ENCODE measurements at regions not wholly inside any gene's neighbourhood (a gene's known extent, or its start where the extent isn't known, plus 50 kb on each side); places are given as distances from the start of the nearest gene placed in this dataset.

- POLR2A ChIA-PET: no interaction called here
These were observed 110.4 kb downstream of the CBLN2 start for GRCh38 chr18:72433756-72434155.

DNA sequence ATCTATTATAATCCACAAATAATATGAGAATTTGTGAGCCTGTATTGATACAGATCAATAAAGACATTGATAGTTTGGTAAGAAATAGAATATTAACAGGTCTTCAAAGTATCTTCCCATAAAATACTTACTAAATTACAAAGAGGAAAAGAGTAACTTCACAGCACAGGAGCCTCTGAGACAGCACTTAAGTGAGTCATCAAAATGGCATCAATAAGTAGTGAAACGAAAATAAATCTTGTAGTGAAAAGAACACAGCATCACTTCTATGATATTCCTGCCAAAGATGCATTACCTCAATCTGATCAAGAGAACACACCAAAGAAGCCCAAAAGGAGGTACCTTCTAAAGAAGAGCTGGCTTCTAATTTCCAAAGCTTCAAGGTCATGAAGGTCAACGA lies 116.4 kb downstream of the CBLN2 start:
- no peak for DNase-seq (ENCODE audit: low spot score)
- ChIA-PET CTCF (no interaction called here), POLR2A (no interaction called here)
- H3K4me3 Mint-ChIP-seq: no peak overlapping the region
- H3K9me3 Mint-ChIP-seq: peaks cover 65% of the 10 kb centered on the region
- no peak for ATAC-seq
- peaks cover 40% of the 10 kb centered on the region for H3K27me3 Mint-ChIP-seq (ENCODE audit: low read depth)
- no peaks in the 10 kb centered on the region for H3K4me1 Mint-ChIP-seq
- no peak overlapping the region for H3K27ac Mint-ChIP-seq
- H3K36me3 Mint-ChIP-seq: peaks cover 44% of the 10 kb centered on the region
- TF ChIP-seq CBFB (CRISPR knock-in tag; IDR thresholded peaks at IDR 0.05; ENCODE audit: low read depth) (no peak), ATF6 (CRISPR knock-in tag; IDR thresholded peaks at IDR 0.05) (no peak), STAT6 (CRISPR knock-in tag; conservative IDR thresholded peaks at IDR 0.05; ENCODE audit: low read depth) (no peak), MYBL2 (CRISPR knock-in tag; IDR thresholded peaks at IDR 0.05) (no peak), IRF1 (CRISPR knock-in tag; IDR thresholded peaks at IDR 0.05) (no peak), ATF2 (CRISPR knock-in tag; IDR thresholded peaks at IDR 0.05; ENCODE audit: borderline replicate concordance, low read depth) (no peak), NR3C1 (CRISPR knock-in tag; conservative IDR thresholded peaks at IDR 0.05; ENCODE audit: low read depth) (no peak), MXD4 (CRISPR knock-in tag; IDR thresholded peaks at IDR 0.05; ENCODE audit: borderline replicate concordance) (no peak), FOXJ3 (CRISPR knock-in tag; IDR thresholded peaks at IDR 0.05; ENCODE audit: borderline replicate concordance) (no peak)
- TF ChIP-seq, protein P1, sequence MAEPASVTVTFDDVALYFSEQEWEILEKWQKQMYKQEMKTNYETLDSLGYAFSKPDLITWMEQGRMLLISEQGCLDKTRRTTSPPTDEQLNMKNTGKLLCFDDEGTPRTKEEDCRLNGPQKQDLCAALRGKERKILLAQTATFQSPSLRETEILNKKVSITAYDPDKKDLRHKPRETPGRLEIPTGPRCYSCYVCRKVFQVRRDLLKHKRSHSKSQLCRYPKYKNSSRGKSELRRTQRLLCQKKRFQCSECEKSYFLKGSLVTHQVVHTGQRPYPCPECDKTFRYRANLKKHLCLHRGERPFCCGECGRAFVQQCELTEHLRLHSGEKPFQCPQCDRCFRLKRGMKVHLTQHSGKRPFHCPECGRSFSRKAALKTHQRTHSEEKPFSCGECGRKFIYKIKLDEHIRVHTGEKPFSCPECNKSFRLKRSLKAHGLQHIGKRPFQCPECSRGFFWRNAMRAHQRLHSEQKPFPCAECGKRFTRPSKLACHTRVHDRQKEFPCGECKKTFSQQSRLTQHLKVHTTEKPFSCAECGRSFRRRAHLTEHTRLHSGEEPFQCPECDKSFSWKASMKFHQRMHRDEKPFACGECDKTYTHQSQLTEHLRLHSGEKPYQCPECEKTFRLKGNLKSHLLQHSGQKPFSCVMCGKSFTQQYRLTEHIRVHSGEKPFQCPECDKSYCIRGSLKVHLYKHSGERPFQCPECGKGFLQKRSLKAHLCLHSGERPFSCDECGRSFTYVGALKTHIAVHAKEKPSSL (CRISPR knock-in tag; conservative IDR thresholded peaks at IDR 0.05): no peak

More at GRCh38 chr18:72433756-72434155, 110.4 kb downstream of the CBLN2 start:
- H3K36me3 Mint-ChIP-seq: peaks cover 39% of the 10 kb centered on the region
- no peak overlapping the region for H3K27ac Mint-ChIP-seq
- H3K27me3 Mint-ChIP-seq (ENCODE audit: low read depth): peaks cover 71% of the 10 kb centered on the region
- no peaks in the 10 kb centered on the region for H3K4me1 Mint-ChIP-seq
- no peak overlapping the region for H3K4me3 Mint-ChIP-seq
- TF ChIP-seq HMGA2 (CRISPR knock-in tag; IDR thresholded peaks at IDR 0.05) (no peak), ZNF423 (CRISPR knock-in tag; IDR thresholded peaks at IDR 0.05) (no peak), CREB1 (CRISPR knock-in tag; IDR thresholded peaks at IDR 0.05) (no peak), E2F5 (CRISPR knock-in tag; IDR thresholded peaks at IDR 0.05) (no peak), KAT7 (CRISPR knock-in tag; IDR thresholded peaks at IDR 0.05; ENCODE audit: borderline replicate concordance) (no peak), CREM (CRISPR knock-in tag; IDR thresholded peaks at IDR 0.05) (no peak), OVOL2 (CRISPR knock-in tag; IDR thresholded peaks at IDR 0.05; ENCODE audit: borderline replicate concordance) (no peak)
- TF ChIP-seq, protein P2, sequence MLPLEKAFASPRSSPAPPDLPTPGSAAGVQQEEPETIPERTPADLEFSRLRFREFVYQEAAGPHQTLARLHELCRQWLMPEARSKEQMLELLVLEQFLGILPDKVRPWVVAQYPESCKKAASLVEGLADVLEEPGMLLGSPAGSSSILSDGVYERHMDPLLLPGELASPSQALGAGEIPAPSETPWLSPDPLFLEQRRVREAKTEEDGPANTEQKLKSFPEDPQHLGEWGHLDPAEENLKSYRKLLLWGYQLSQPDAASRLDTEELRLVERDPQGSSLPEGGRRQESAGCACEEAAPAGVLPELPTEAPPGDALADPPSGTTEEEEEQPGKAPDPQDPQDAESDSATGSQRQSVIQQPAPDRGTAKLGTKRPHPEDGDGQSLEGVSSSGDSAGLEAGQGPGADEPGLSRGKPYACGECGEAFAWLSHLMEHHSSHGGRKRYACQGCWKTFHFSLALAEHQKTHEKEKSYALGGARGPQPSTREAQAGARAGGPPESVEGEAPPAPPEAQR (CRISPR knock-in tag; IDR thresholded peaks at IDR 0.05): no peak
- TF ChIP-seq, protein P3, sequence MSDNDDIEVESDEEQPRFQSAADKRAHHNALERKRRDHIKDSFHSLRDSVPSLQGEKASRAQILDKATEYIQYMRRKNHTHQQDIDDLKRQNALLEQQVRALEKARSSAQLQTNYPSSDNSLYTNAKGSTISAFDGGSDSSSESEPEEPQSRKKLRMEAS (CRISPR knock-in tag; IDR thresholded peaks at IDR 0.05): no peak
- TF ChIP-seq, protein P4, sequence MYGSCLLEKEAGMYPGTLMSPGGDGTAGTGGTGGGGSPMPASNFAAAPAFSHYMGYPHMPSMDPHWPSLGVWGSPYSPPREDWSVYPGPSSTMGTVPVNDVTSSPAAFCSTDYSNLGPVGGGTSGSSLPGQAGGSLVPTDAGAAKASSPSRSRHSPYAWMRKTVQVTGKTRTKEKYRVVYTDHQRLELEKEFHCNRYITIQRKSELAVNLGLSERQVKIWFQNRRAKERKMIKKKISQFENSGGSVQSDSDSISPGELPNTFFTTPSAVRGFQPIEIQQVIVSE (CRISPR knock-in tag; IDR thresholded peaks at IDR 0.05; ENCODE audit: borderline replicate concordance): no peak
- CTCF ChIA-PET: no interaction called here
- DNase-seq (ENCODE audit: low spot score) (no peak), ATAC-seq (no peak)
- H3K9me3 Mint-ChIP-seq: peaks cover 65% of the 10 kb centered on the region
